H1 (cell line): ENCODE measurements at regions not wholly inside any gene's neighbourhood (a gene's known extent, or its start where the extent isn't known, plus 50 kb on each side); places are given as distances from the start of the nearest gene placed in this dataset.

Experiments
- GABPA ChIP-seq: IDR thresholded peaks from 2 replicates; pipeline ENCODE4 v1.6.1; 2011; ENCODE audit warnings: mild to moderate bottlenecking, low read length, moderate library complexity, borderline replicate concordance; ENCODE audit not compliant: insufficient read depth
- HDAC6 ChIP-seq: IDR thresholded peaks from one replicate; pipeline ENCODE4 v1.7.1; 2012; ENCODE audit warnings: low read depth, mild to moderate bottlenecking, inconsistent platforms, low read length, moderate library complexity
- KDM1A ChIP-seq: fragments of 200-600, 300-600 bp; sonication (generic); IDR thresholded peaks from 2 replicates; pipeline ENCODE4 v1.7.1; 2016; ENCODE audit warnings: mild to moderate bottlenecking, low read length, borderline replicate concordance
- NANOG ChIP-seq: IDR thresholded peaks from 2 replicates; pipeline ENCODE4 v1.6.1; 2011; ENCODE audit warnings: low read length, low read depth, mild to moderate bottlenecking, inconsistent platforms; ENCODE audit not compliant: insufficient read depth, poor library complexity, severe bottlenecking
- TCF12 ChIP-seq: IDR thresholded peaks from 2 replicates; pipeline ENCODE4 v1.6.1; 2011; ENCODE audit warnings: low read depth, mild to moderate bottlenecking, low read length
- TF ChIP-seq, protein P1 (sequence below): fragments of 300-600 bp; sonication (generic); IDR thresholded peaks from 2 replicates; pipeline ENCODE4 v1.7.1; 2012; ENCODE audit warnings: low read length, moderate library complexity, mild to moderate bottlenecking, inconsistent platforms; ENCODE audit not compliant: insufficient replicate concordance

DNA sequence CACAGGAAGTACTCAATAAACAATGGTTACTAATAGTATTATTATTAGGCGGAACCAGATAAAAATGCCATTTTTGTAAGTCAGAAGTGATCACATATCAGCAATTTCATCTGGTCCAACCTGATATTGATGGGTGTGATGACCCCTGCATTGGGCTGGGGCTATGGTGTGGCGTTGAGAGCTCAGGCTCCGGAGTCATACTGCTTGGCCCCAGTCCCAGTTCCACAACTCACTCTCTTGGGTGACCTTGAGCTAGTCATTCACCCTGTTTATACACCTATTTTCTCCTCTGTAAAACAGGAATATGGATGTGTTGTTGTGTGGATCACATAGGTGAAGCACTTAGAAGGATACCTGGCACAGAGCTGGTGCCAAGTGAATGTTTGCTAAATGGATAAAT, 229.4 kb upstream of the POU3F1 start (continued):
- TF ChIP-seq, protein P1, sequence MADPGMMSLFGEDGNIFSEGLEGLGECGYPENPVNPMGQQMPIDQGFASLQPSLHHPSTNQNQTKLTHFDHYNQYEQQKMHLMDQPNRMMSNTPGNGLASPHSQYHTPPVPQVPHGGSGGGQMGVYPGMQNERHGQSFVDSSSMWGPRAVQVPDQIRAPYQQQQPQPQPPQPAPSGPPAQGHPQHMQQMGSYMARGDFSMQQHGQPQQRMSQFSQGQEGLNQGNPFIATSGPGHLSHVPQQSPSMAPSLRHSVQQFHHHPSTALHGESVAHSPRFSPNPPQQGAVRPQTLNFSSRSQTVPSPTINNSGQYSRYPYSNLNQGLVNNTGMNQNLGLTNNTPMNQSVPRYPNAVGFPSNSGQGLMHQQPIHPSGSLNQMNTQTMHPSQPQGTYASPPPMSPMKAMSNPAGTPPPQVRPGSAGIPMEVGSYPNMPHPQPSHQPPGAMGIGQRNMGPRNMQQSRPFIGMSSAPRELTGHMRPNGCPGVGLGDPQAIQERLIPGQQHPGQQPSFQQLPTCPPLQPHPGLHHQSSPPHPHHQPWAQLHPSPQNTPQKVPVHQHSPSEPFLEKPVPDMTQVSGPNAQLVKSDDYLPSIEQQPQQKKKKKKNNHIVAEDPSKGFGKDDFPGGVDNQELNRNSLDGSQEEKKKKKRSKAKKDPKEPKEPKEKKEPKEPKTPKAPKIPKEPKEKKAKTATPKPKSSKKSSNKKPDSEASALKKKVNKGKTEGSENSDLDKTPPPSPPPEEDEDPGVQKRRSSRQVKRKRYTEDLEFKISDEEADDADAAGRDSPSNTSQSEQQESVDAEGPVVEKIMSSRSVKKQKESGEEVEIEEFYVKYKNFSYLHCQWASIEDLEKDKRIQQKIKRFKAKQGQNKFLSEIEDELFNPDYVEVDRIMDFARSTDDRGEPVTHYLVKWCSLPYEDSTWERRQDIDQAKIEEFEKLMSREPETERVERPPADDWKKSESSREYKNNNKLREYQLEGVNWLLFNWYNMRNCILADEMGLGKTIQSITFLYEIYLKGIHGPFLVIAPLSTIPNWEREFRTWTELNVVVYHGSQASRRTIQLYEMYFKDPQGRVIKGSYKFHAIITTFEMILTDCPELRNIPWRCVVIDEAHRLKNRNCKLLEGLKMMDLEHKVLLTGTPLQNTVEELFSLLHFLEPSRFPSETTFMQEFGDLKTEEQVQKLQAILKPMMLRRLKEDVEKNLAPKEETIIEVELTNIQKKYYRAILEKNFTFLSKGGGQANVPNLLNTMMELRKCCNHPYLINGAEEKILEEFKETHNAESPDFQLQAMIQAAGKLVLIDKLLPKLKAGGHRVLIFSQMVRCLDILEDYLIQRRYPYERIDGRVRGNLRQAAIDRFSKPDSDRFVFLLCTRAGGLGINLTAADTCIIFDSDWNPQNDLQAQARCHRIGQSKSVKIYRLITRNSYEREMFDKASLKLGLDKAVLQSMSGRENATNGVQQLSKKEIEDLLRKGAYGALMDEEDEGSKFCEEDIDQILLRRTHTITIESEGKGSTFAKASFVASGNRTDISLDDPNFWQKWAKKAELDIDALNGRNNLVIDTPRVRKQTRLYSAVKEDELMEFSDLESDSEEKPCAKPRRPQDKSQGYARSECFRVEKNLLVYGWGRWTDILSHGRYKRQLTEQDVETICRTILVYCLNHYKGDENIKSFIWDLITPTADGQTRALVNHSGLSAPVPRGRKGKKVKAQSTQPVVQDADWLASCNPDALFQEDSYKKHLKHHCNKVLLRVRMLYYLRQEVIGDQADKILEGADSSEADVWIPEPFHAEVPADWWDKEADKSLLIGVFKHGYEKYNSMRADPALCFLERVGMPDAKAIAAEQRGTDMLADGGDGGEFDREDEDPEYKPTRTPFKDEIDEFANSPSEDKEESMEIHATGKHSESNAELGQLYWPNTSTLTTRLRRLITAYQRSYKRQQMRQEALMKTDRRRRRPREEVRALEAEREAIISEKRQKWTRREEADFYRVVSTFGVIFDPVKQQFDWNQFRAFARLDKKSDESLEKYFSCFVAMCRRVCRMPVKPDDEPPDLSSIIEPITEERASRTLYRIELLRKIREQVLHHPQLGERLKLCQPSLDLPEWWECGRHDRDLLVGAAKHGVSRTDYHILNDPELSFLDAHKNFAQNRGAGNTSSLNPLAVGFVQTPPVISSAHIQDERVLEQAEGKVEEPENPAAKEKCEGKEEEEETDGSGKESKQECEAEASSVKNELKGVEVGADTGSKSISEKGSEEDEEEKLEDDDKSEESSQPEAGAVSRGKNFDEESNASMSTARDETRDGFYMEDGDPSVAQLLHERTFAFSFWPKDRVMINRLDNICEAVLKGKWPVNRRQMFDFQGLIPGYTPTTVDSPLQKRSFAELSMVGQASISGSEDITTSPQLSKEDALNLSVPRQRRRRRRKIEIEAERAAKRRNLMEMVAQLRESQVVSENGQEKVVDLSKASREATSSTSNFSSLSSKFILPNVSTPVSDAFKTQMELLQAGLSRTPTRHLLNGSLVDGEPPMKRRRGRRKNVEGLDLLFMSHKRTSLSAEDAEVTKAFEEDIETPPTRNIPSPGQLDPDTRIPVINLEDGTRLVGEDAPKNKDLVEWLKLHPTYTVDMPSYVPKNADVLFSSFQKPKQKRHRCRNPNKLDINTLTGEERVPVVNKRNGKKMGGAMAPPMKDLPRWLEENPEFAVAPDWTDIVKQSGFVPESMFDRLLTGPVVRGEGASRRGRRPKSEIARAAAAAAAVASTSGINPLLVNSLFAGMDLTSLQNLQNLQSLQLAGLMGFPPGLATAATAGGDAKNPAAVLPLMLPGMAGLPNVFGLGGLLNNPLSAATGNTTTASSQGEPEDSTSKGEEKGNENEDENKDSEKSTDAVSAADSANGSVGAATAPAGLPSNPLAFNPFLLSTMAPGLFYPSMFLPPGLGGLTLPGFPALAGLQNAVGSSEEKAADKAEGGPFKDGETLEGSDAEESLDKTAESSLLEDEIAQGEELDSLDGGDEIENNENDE: no peak
- no peak for TF ChIP-seq NANOG
- TF ChIP-seq TCF12: no peak
- TF ChIP-seq GABPA: no peak
- no peak for TF ChIP-seq HDAC6
- no peak for TF ChIP-seq KDM1A
